Jurkat, Clone E6-1 (cell line): ENCODE measurements at regions not wholly inside any gene's neighbourhood (a gene's known extent, or its start where the extent isn't known, plus 50 kb on each side); places are given as distances from the start of the nearest gene placed in this dataset.
"Not testable (repeated sequence)": the region's sequence is repeated elsewhere in the genome, so short reads cannot be mapped to it uniquely, and the experiment has no call there.

Experiments used
- DNase-seq: peaks from one replicate; pipeline ENCODE4 v3.0.0-alpha.2; 2011; ENCODE audit warnings: low read depth, low spot score
- H3K4me3 ChIP-seq: 2 replicates; pipeline ENCODE4 v1.5.1; 2011; ENCODE audit warnings: mild to moderate bottlenecking, low read length, control low read depth, moderate library complexity

DNA sequence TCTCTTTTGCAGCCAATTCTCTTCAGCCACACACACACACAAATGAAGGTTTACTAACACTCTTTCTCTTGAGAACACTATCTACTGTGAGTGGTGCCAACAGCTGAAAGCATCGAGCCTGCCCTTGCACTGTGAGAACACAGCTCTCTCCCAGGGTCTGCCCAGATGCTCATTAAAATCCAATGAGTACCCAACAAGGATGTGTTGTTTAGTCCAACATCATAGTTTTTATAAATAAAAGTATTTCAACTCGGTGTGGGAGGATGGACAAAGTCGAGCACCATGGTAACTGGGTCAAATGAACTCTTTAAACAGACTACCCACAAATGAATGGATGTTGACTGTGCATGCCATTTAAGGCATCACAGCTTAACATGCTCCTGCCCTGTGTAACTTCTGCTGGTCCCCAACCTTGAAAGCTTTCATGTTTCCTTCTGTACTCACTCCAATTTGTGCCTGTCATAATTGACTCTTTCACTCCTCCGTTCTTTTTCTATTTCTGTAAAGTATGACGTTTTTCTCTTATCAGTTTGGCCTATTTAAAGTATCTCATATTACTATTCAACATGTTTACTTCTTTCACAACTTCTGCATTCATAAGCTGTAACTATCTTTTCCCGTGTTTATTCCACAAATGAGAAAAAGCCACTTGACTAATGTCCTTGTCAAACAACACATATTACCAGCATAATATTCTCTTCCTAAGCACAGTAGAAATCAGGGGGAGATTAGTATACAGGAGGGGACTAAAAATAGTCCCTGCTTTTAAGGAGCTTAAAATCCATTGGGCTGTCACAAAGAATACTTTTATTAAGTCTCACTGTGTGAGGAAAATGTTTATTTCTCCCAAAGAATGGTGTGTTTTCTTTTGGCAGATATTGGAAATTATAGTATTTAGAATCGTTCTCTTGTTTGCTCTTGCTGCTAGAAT, 215.4 kb downstream of the RFPL4B start:
- H3K4me3 ChIP-seq: no peak overlapping the region
- no peak for DNase-seq

- DNase-seq: no peak
- H3K4me3 ChIP-seq: no peak overlapping the region
Measured at GRCh38 chr6:112563368-112563767, 216.2 kb downstream of the RFPL4B start.

DNA sequence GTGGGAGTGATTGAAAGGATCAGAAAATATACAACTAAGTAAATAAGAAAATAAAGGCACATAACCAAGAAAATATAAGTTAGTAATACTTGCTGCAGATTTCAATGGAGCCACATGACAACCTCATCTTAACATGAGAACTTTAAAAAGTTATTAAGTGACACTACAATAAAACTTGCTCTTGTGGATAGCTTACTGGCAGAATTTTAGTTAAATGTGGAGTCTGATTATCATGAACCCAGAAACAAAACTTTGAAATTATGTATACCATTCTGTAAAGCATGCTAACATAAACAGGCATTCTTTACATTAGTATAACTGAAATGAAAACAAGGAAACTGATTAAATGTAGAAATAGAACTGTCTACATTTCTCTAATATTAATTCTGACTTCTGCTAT, 220.9 kb downstream of the RFPL4B start:
- H3K4me3 ChIP-seq: no peak overlapping the region
- DNase-seq: no peak

- no peak for DNase-seq
- no peak overlapping the region for H3K4me3 ChIP-seq
Measured at GRCh38 chr6:112571488-112572270, 224.5 kb downstream of the RFPL4B start.

DNA sequence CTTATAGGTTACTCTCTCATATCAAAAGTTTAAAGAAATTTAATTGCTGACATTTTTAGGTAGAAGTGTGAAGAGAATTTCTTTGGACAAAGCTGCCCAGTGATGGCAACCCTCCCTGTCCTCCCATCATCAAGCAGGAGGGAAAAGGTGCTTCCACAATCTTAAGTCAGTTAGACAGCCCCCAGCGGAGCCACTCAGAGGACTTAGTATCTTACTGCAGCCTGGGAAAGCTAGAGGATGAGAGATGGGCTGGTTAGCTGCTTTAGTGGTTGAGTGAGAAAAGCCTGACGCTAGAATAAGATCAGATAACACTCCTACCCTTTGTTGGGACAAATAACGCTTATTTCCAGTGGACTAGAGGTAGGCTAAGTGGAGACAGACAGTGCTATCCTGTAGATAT, 227.1 kb downstream of the RFPL4B start:
- no peak overlapping the region for H3K4me3 ChIP-seq
- no peak for DNase-seq

GRCh38 chr6:112575309-112575834, 228.2 kb downstream of the RFPL4B start:
- DNase-seq: no peak
- no peak overlapping the region for H3K4me3 ChIP-seq

DNA sequence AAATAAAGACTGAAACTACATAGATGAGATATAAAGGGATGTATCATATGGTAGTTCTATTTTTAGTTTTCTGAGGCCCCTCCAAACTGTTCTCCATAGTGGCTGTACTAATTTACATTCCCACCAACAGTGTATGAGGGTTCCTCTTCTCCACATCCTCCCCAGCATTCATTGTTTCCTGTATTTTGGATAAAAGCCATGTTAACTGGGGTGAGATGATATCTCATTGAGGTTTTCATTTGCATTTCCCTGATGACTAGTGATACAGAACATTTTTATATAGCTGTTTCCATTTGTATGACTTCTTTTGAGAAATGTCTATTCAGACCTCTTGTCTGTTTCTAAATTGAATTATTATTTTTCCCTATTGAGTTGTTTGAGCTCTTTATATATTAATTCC, 229.3 kb downstream of the RFPL4B start:
- no peak for DNase-seq
- no peak overlapping the region for H3K4me3 ChIP-seq

DNA sequence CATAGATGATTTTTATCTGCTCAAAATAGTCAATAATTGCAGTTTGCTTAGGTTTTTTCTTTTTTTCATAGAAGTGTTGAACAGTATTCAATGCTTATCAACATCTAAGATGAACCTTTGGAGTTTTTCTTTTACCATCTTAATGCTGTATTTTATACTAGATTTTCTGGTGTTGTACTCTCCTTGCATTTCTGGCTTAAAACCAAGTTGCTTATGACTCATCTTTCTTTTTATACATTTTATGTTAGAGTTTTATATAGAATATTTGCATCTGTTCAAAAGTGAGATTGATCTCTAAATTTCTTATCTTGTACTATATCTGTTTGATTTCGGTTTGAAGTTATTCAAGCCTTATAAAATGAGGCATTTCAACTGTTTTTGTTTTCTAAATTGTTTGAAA, 232.5 kb downstream of the RFPL4B start:
- no peak overlapping the region for H3K4me3 ChIP-seq
- DNase-seq: no peak

GRCh38 chr6:112581015-112581414, 233.9 kb downstream of the RFPL4B start:
- H3K4me3 ChIP-seq: no peak overlapping the region
- DNase-seq: no peak

GRCh38 chr6:112590326-112590725, 243.2 kb downstream of the RFPL4B start:
- no peak overlapping the region for H3K4me3 ChIP-seq
- no peak for DNase-seq

GRCh38 chr6:112591329-112591728, 244.2 kb downstream of the RFPL4B start:
- no peak overlapping the region for H3K4me3 ChIP-seq
- DNase-seq: no peak

DNA sequence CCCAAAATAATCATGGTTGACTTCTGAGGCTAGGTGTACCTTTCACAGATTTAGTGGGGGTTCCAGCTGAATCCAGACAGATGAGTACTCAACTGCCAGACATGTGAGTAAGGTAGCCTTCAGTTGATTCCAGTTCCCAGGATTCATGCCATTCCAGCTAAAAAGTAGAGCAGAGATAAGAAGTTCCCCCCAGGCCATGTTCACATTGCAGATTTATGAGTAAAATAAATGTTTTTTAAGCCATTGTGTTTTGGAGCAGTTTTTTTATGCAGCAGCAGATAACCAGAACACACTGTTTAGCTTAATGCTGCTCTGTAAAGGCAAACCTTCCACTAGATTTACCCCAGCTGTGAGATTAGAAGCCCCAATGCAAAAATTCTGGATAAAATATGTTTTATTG, 245.0 kb downstream of the RFPL4B start:
- no peak overlapping the region for H3K4me3 ChIP-seq
- no peak for DNase-seq

GRCh38 chr6:112594886-112595594, 247.9 kb downstream of the RFPL4B start:
- DNase-seq: no peak
- H3K4me3 ChIP-seq: no peak overlapping the region

DNA sequence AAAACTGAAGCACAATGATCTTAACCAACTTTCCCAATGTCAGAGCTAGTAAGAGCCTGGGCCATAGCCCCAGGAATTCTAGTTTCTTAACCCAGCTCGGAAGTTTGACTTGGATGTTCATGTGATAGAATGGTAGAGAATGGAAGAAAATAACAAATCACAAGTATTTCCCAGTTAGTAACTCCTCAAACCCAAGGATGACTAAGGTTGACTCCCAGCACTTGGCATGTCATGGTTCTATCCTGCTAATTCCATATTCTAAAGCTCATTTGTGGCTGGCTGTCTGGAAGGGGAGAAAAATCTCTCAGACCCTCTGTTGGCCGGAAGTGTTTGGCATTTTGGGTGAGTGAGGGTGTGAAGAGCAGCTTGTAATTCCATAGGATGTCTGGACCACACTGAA, 248.7 kb downstream of the RFPL4B start:
- H3K4me3 ChIP-seq: no peak overlapping the region
- no peak for DNase-seq

DNA sequence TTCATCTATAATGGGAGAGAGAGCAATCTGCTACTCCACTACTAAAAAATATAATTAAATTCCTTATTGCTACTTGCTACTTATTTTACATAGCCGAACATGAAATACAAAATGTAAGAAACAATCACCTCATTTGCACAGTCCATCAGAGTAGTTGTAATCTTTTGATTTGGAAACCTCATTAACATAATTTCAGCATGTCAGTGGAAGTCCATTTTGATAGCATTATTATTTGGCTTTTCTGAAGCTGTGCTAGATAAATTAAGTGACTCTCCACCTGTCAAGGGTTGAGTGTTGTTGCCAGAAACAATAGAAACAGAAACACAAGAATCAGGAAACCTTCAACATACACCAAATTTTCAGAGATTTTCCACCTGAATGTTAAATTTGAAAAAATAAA, 250.0 kb downstream of the RFPL4B start:
- no peak for DNase-seq
- no peak overlapping the region for H3K4me3 ChIP-seq

DNA sequence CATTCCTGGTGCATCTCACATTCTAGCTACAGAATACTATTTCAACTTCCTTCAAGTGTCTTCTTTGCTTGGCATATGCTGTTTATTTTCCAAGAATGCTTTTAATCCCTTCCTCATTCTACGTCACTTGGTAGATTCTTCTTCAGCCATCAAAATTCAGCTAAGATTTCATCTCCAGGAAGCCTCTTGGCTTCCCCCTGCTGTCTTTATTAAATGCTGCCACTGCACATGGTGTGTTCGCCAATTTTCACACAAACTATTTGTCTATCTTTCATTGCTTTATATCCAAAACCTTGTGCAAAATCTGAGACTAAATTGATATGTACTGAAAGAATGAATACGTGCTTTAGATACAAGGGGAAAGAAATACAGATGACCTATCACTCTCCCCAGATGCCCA, 253.0 kb downstream of the RFPL4B start:
- DNase-seq: no peak
- H3K4me3 ChIP-seq: no peak overlapping the region

GRCh38 chr6:112603726-112604125, 256.6 kb downstream of the RFPL4B start:
- DNase-seq: no peak
- no peak overlapping the region for H3K4me3 ChIP-seq

DNA sequence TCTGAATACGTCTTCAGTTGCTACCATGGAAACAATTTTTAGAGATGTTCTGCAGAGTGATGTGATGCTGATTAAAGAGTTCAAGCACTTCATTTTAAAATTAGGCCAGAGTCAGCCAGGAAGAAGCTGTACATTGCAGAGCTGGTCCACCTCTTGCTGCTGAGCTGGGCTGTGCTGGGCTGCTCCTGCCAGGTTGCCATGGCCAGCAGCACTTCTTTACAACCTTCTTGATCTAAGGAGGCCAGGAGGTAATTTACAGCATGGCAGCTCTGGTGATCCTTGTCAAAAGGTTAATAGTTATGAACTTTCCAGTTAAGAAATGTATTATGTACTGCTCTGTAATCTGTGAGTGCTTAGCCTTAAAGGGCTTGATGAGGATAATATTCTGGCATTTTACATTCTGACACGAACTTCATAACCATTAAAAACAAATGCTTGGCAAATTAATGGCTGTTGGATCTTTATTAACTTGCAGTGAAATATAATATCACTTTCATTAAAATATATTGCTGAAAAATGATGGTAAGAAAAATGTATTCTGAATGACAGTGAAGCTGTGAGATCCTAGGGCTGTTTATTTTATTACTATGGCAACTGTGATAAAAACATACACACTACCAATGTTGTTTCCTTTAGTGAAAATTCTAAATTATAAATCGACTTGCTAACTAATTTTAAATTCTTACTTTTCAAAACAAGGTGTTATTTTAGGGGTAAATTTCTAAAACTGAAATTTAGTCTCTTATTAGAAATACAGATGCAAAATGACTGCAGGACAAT, 259.7 kb downstream of the RFPL4B start:
- no peak overlapping the region for H3K4me3 ChIP-seq
- DNase-seq: no peak

GRCh38 chr6:112608925-112609324, 261.8 kb downstream of the RFPL4B start:
- H3K4me3 ChIP-seq, DNase-seq: not testable (repeated sequence)
